ENCODE measurements at regions not wholly inside any gene's neighbourhood (a gene's known extent, or its start where the extent isn't known, plus 50 kb on each side); places are given as distances from the start of the nearest gene placed in this dataset.

DNA sequence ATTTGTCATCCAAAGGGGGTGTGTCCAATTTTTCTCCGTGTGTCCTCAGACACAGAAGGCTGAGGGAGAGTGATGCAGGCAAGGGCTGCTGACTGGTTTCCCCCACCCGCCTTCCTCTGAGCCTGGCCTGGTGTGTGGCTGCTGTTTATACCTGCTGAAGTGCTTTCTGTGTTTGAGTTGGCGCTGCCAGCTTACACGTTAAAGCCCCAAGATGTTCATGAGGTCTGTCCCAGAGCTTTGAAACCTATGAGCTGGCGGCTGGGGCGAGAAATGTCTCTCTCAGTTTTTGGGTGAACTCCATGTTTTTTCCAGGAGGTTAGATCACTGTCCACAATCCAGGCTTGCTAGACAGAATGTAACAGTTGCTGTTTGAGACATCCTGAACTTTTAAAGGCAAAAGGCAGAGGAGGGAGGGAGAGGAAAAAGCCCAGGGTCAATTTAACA lies 69.0 kb upstream of the CCN2 start:
- POLR2A ChIA-PET, result no interaction called here
- Mint-ChIP-seq H3K4me1 (peaks cover 3% of the 10 kb centered on the region), H3K4me3 (no peak overlapping the region), H3K9me3 (no peaks in the 10 kb centered on the region), H3K27ac (no peak overlapping the region), H3K36me3 (ENCODE audit: low read depth) (no peaks in the 10 kb centered on the region), H3K27me3 (peaks cover 1% of the 10 kb centered on the region)
- intact Hi-C loops (cut with micrococcal nuclease), result no loop called here
- DNase-seq, result no peak
- no peak for ATAC-seq (ENCODE audit: low read depth)
- TF ChIP-seq, protein P1, sequence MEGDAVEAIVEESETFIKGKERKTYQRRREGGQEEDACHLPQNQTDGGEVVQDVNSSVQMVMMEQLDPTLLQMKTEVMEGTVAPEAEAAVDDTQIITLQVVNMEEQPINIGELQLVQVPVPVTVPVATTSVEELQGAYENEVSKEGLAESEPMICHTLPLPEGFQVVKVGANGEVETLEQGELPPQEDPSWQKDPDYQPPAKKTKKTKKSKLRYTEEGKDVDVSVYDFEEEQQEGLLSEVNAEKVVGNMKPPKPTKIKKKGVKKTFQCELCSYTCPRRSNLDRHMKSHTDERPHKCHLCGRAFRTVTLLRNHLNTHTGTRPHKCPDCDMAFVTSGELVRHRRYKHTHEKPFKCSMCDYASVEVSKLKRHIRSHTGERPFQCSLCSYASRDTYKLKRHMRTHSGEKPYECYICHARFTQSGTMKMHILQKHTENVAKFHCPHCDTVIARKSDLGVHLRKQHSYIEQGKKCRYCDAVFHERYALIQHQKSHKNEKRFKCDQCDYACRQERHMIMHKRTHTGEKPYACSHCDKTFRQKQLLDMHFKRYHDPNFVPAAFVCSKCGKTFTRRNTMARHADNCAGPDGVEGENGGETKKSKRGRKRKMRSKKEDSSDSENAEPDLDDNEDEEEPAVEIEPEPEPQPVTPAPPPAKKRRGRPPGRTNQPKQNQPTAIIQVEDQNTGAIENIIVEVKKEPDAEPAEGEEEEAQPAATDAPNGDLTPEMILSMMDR (IDR thresholded peaks at IDR 0.05), result no peak
- CTCF ChIA-PET, result no interaction called here

DNA sequence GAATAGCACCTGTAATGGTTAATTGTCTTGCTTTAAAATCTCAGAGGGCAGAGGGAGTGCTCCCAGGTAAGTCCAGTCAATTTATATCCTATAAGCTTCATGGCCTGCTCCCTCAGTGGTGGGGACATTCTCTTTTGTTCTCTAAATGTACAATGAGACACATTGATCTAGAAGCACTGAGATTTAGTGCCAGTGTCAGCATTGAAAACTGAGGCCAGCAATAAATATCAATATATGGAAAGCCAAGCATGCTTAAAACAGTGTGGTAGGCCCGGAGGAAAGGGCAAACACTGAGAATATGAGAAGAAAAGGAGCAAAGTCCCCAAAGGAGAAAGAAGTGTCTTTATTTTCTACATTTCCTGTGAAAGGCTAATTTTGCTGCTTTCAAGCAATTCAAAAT lies 68.4 kb upstream of the CCN2 start:
- intact Hi-C loops (cut with micrococcal nuclease), result no loop called here
- Mint-ChIP-seq H3K27me3 (peaks cover 1% of the 10 kb centered on the region), H3K9me3 (no peaks in the 10 kb centered on the region), H3K36me3 (ENCODE audit: low read depth) (no peaks in the 10 kb centered on the region), H3K4me1 (peaks cover 3% of the 10 kb centered on the region), H3K4me3 (no peak overlapping the region), H3K27ac (no peak overlapping the region)
- POLR2A ChIA-PET, result no interaction called here
- no peak for ATAC-seq (ENCODE audit: low read depth)
- TF ChIP-seq, protein P1 (IDR thresholded peaks at IDR 0.05), result no peak
- CTCF ChIA-PET, result no interaction called here
- DNase-seq, result no peak

DNA sequence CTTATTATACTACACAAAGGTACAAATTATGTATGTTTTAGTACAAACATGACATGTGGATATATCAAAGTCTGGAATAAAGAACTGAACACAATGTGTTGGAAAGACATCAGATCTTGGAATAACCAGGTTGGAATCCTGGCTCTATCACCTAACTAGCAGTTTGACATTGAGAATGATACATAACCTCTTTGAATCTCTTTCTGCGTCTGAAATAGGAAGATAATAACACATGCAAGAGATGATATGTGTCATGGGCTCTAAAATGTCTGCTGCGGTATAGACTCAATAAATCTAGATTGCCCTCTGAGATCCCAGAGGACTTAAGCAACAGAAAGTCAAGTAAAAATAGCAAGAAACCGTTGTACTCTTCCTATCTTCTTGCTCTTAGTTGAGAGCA lies 66.8 kb upstream of the CCN2 start:
- no peak overlapping the region for H3K4me3 Mint-ChIP-seq
- H3K27me3 Mint-ChIP-seq, result peaks cover 1% of the 10 kb centered on the region
- TF ChIP-seq, protein P1 (IDR thresholded peaks at IDR 0.05), result no peak
- peaks cover 3% of the 10 kb centered on the region for H3K4me1 Mint-ChIP-seq
- DNase-seq (no peak), ATAC-seq (ENCODE audit: low read depth) (no peak)
- ChIA-PET POLR2A (no interaction called here), CTCF (no interaction called here)
- H3K27ac Mint-ChIP-seq, result no peak overlapping the region
- intact Hi-C loops (cut with micrococcal nuclease), result no loop called here
- H3K9me3 Mint-ChIP-seq, result no peaks in the 10 kb centered on the region
- no peaks in the 10 kb centered on the region for H3K36me3 Mint-ChIP-seq (ENCODE audit: low read depth)

DNA sequence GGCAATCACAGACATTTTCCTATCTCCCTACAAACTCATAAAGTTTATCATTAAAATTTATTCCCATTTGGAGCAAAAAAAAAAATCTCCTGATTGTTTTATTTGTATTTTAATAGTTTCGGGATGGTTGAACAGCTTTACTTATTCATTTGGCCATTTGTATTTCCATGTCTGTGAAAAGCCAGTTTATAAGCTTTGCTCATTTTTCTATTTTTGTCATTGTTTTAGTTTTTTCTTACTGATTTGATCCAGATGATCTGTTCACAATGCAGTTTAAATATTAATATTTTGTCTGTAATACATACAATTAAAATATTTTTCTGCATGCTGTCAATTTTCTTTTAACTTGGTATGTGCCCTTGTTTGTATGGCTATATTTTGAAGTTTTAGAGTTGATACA lies 65.2 kb upstream of the CCN2 start:
- no peaks in the 10 kb centered on the region for H3K27me3 Mint-ChIP-seq
- TF ChIP-seq, protein P1 (IDR thresholded peaks at IDR 0.05), result no peak
- no peaks in the 10 kb centered on the region for H3K9me3 Mint-ChIP-seq
- peaks cover 3% of the 10 kb centered on the region for H3K4me1 Mint-ChIP-seq
- no peak overlapping the region for H3K27ac Mint-ChIP-seq
- no peaks in the 10 kb centered on the region for H3K36me3 Mint-ChIP-seq (ENCODE audit: low read depth)
- no peak overlapping the region for H3K4me3 Mint-ChIP-seq
- ChIA-PET POLR2A (no interaction called here), CTCF (no interaction called here)
- intact Hi-C loops (cut with micrococcal nuclease), result no loop called here
- ATAC-seq (ENCODE audit: low read depth), result no peak
- no peak for DNase-seq

DNA sequence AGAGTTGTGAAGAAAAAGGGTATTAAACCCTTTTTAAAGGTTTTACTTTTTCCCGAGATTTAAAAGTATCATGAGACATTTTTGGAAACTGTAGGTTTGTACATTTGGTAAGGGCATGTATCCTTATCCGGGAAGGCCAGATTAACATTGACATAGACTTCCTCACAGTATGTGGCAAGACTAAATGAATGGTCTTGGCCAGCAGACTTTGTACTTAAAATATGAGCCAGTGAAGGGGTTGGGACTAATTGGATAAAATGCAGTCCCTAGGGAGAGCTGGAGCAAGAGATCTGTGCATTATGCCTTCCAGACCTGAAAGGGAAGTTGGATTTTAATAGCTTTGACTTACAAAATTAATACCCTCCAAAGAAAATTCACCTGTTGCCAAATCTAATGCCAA lies 60.4 kb upstream of the CCN2 start:
- TF ChIP-seq, protein P1 (IDR thresholded peaks at IDR 0.05), result no peak
- Mint-ChIP-seq H3K4me1 (no peaks in the 10 kb centered on the region), H3K27me3 (no peaks in the 10 kb centered on the region), H3K9me3 (no peaks in the 10 kb centered on the region), H3K4me3 (no peak overlapping the region), H3K36me3 (ENCODE audit: low read depth) (no peaks in the 10 kb centered on the region), H3K27ac (no peak overlapping the region)
- DNase-seq, result no peak
- ChIA-PET CTCF (no interaction called here), POLR2A (no interaction called here)
- intact Hi-C loops (cut with micrococcal nuclease), result no loop called here
- no peak for ATAC-seq (ENCODE audit: low read depth)
